Tibial artery (tissue), 4 donors: ENCODE measurements at regions not wholly inside any gene's neighbourhood (a gene's known extent, or its start where the extent isn't known, plus 50 kb on each side); places are given as distances from the start of the nearest gene placed in this dataset.

Experiments
- DNase-seq, 2 donors: peaks; one replicate each; pipeline ENCODE4 v3.0.0-alpha.2; 2019
- H3K27ac ChIP-seq, 2 donors: fragments of 200-600 bp; sonication (generic) in 1 of 2; 1 replicate in 1 of 2; 2 replicates in 1 of 2; pipeline ENCODE4 v1.5.1; 2018 to 2019; ENCODE audit warnings: mild to moderate bottlenecking in 1 of 2
- H3K27me3 ChIP-seq, 2 donors: fragments of 200-600 bp; sonication (generic) in 1 of 2; one replicate each; pipeline versions ENCODE4 v1.5.1 to v1.6.0; 2016 to 2019
- H3K36me3 ChIP-seq, 3 donors: fragments of 200-600 bp; sonication (generic) in 2 of 3; one replicate each; pipeline ENCODE4 v1.5.1; 2016 to 2019; ENCODE audit warnings: mild to moderate bottlenecking in 2 of 3
- H3K4me1 ChIP-seq, 4 donors: fragments of 200-600 bp; sonication (generic) in 2 of 4; 1 replicate in 3 of 4; 2 replicates in 1 of 4; pipeline ENCODE4 v1.5.1; 2016 to 2019
- H3K4me3 ChIP-seq, 2 donors: fragments of 200-600 bp; sonication (generic) in 1 of 2; 1 replicate in 1 of 2; 2 replicates in 1 of 2; pipeline ENCODE4 v1.5.1; 2018 to 2019; ENCODE audit warnings: mild to moderate bottlenecking in 2 of 2
- H3K9me3 ChIP-seq, 3 donors: fragments of 200-600 bp; sonication (generic) in 1 of 3; one replicate each; pipeline ENCODE4 v1.5.1; 2016 to 2019
- CTCF ChIP-seq, 2 experiments: fragments of 200-600 bp in 1 of 2; fragments of 450-650 bp in 1 of 2; IDR thresholded peaks; one replicate each; pipeline ENCODE4 v1.5.1; 2017 to 2019; ENCODE audit warnings: antibody characterized with exemption in 2 of 2, mild to moderate bottlenecking in 1 of 2, moderate library complexity in 1 of 2
- intact Hi-C: fragments of 100-400 bp; cut with DNase I; formaldehyde crosslinking; loops from one replicate; pipeline ENCODE4 v1.15.0; 2023; ENCODE audit warnings: low total_unique reads

- Histone ChIP-seq H3K27me3 (no peaks in the 10 kb centered on the region), H3K4me1 (no peaks in the 10 kb centered on the region), H3K27ac (no peak overlapping the region), H3K36me3 (no peaks in the 10 kb centered on the region), H3K9me3 (no peaks in the 10 kb centered on the region), H3K4me3 (no peak overlapping the region)
- intact Hi-C loops = no loop called here
- no peak for DNase-seq
- TF ChIP-seq CTCF (IDR thresholded peaks at IDR 0.05) = no peak
Observed at GRCh38 chr3:137224464-137224863, 266.7 kb downstream of the IL20RB start.

GRCh38 chr3:137242836-137243400 is 285.1 kb downstream of the IL20RB start:
- intact Hi-C loops = no loop called here
- Histone ChIP-seq H3K36me3 (no peaks in the 10 kb centered on the region), H3K4me3 (no peak overlapping the region), H3K9me3 (no peaks in the 10 kb centered on the region), H3K4me1 (no peaks in the 10 kb centered on the region), H3K27me3 (no peaks in the 10 kb centered on the region), H3K27ac (no peak overlapping the region)
- no peak for TF ChIP-seq CTCF (IDR thresholded peaks at IDR 0.05)
- no peak for DNase-seq

GRCh38 chr3:137246491-137246890 is 288.7 kb downstream of the IL20RB start:
- no peaks in the 10 kb centered on the region for H3K4me1 ChIP-seq
- no peak for TF ChIP-seq CTCF (IDR thresholded peaks at IDR 0.05)
- H3K4me3 ChIP-seq = no peak overlapping the region
- peaks cover 0 to 12% (median 0%) of the 10 kb centered on the region in 3 donors for H3K9me3 ChIP-seq
- intact Hi-C loops = no loop called here
- no peak for DNase-seq
- no peak overlapping the region for H3K27ac ChIP-seq
- no peaks in the 10 kb centered on the region for H3K36me3 ChIP-seq
- no peaks in the 10 kb centered on the region for H3K27me3 ChIP-seq

- H3K4me1 ChIP-seq = no peaks in the 10 kb centered on the region
- H3K27ac ChIP-seq = no peak overlapping the region
- intact Hi-C loops = no loop called here
- no peak for DNase-seq
- H3K4me3 ChIP-seq = no peak overlapping the region
- TF ChIP-seq CTCF (IDR thresholded peaks at IDR 0.05) = no peak
- H3K9me3 ChIP-seq = peaks cover 0 to 12% (median 0%) of the 10 kb centered on the region in 3 donors
- H3K27me3 ChIP-seq = no peaks in the 10 kb centered on the region
- no peaks in the 10 kb centered on the region for H3K36me3 ChIP-seq
Observed at GRCh38 chr3:137249311-137249940, 291.6 kb downstream of the IL20RB start.

- H3K9me3 ChIP-seq = no peaks in the 10 kb centered on the region
- no peaks in the 10 kb centered on the region for H3K36me3 ChIP-seq
- no peak for DNase-seq
- TF ChIP-seq CTCF (IDR thresholded peaks at IDR 0.05) = no peak
- intact Hi-C loops = no loop called here
- no peaks in the 10 kb centered on the region for H3K27me3 ChIP-seq
- no peak overlapping the region for H3K4me3 ChIP-seq
- no peak overlapping the region for H3K27ac ChIP-seq
- no peaks in the 10 kb centered on the region for H3K4me1 ChIP-seq
Observed at GRCh38 chr3:137259089-137259488, 301.3 kb downstream of the IL20RB start.
